ENCODE measurements at regions not wholly inside any gene's neighbourhood (a gene's known extent, or its start where the extent isn't known, plus 50 kb on each side); places are given as distances from the start of the nearest gene placed in this dataset.

- H3K4me1 ChIP-seq (ENCODE audit: insufficient read depth, low read length), result no peaks in the 10 kb centered on the region
- H3K4me3 ChIP-seq (replicated peaks in 1 of 3; ENCODE audit: insufficient read depth in 1 of 3, low read depth in 2 of 3, low read length in 3 of 3), result no peak overlapping the region
- ChIA-PET POLR2A (no interaction called here), CTCF (ENCODE audit: low intra/inter-chr PET ratio, low total read pairs) (no interaction called here)
- peaks cover 10 to 40% of the 10 kb centered on the region in 2 experiments; a peak in 4 of 5 replicates for H3K27me3 ChIP-seq (ENCODE audit: control insufficient read depth in 1 of 2, insufficient read depth in 2 of 2, low read length in 2 of 2)
- no peak for DNase-seq (ENCODE audit: low spot score)
- no peaks in the 10 kb centered on the region for H3K79me2 ChIP-seq (ENCODE audit: insufficient read depth, low read length)
- no TSS peak for BruUV-seq (replicated peaks)
- TF ChIP-seq DNMT1 (CRISPR knock-in tag; IDR thresholded peaks at IDR 0.05), result no peak
- peak; percentile 27; the same call in 1 of the 2 replicates for TF ChIP-seq CTCF (CRISPR knock-in tag; IDR thresholded peaks at IDR 0.05)
- in situ Hi-C loops (cut with HindIII; ENCODE audit: extremely low pct_ligation_motif_present, low pct_unique_long_range_greater_than_20kb), result no loop called here
- no peak overlapping the region for H3K27ac ChIP-seq (ENCODE audit: extremely low read length, insufficient read depth, low read length)
- no peak overlapping the region for H3K9ac ChIP-seq (ENCODE audit: insufficient read depth, low read depth, low read length)
- WGBS (ENCODE audit: low lambda C conversion rate), result 54% methylated on average over 15 of the region's 16 CpGs
- no peak overlapping the region for H3K4me2 ChIP-seq (ENCODE audit: low read depth, low read length)
- no peak overlapping the region for H2AFZ ChIP-seq (ENCODE audit: low read length)
- no peaks in the 10 kb centered on the region for H4K20me1 ChIP-seq (ENCODE audit: insufficient read depth, low read length)
- H3K9me3 ChIP-seq (ENCODE audit: low read length), result no peaks in the 10 kb centered on the region
- intact Hi-C loops (cut with micrococcal nuclease; ENCODE audit: unreplicated experiment), result no loop called here
- no peaks in the 10 kb centered on the region for H3K36me3 ChIP-seq (replicated peaks in 1 of 2; ENCODE audit: control insufficient read depth in 1 of 2, insufficient read depth in 2 of 2, low read length in 2 of 2)
- no peak for FAIRE-seq
- peak; percentile 64 for ATAC-seq
Observed at GRCh38 chr11:116072601-116073410, 568.6 kb upstream of the CADM1 start.

- Histone ChIP-seq H3K27ac (ENCODE audit: extremely low read length, insufficient read depth, low read length) (no peak overlapping the region), H4K20me1 (ENCODE audit: insufficient read depth, low read length) (no peaks in the 10 kb centered on the region), H3K79me2 (ENCODE audit: insufficient read depth, low read length) (no peaks in the 10 kb centered on the region), H3K36me3 (replicated peaks in 1 of 2; ENCODE audit: control insufficient read depth in 1 of 2, insufficient read depth in 2 of 2, low read length in 2 of 2) (no peaks in the 10 kb centered on the region), H3K4me3 (replicated peaks in 1 of 3; ENCODE audit: insufficient read depth in 1 of 3, low read depth in 2 of 3, low read length in 3 of 3) (no peak overlapping the region), H3K27me3 (ENCODE audit: control insufficient read depth in 1 of 2, insufficient read depth in 2 of 2, low read length in 2 of 2) (peaks cover 10 to 40% of the 10 kb centered on the region in 2 experiments; a peak in 4 of 5 replicates), H3K4me2 (ENCODE audit: low read depth, low read length) (no peak overlapping the region), H3K9me3 (ENCODE audit: low read length) (no peaks in the 10 kb centered on the region), H3K9ac (ENCODE audit: insufficient read depth, low read depth, low read length) (no peak overlapping the region), H3K4me1 (ENCODE audit: insufficient read depth, low read length) (no peaks in the 10 kb centered on the region), H2AFZ (ENCODE audit: low read length) (no peak overlapping the region)
- no peak for TF ChIP-seq RARA (CRISPR knock-in tag; IDR thresholded peaks at IDR 0.05)
- TF ChIP-seq KDM2A (CRISPR knock-in tag; IDR thresholded peaks at IDR 0.05; ENCODE audit: borderline replicate concordance, low read depth), result no peak
- TF ChIP-seq SP1 (IDR thresholded peaks at IDR 0.05), result no peak
- no peak for TF ChIP-seq SP1 (CRISPR knock-in tag; IDR thresholded peaks at IDR 0.05)
- no peak for TF ChIP-seq ZNF766 (CRISPR knock-in tag; IDR thresholded peaks at IDR 0.05; ENCODE audit: borderline replicate concordance)
- no peak for TF ChIP-seq ZBED4 (CRISPR knock-in tag; IDR thresholded peaks at IDR 0.05; ENCODE audit: borderline replicate concordance)
- no peak for TF ChIP-seq ESRRA (CRISPR knock-in tag; IDR thresholded peaks at IDR 0.05; ENCODE audit: low read depth)
- TF ChIP-seq ZNF274 (CRISPR knock-in tag; IDR thresholded peaks at IDR 0.05), result no peak
- TF ChIP-seq ZNF251 (CRISPR knock-in tag; IDR thresholded peaks at IDR 0.05), result no peak
- intact Hi-C loops (cut with micrococcal nuclease; ENCODE audit: unreplicated experiment) (no loop called here), in situ Hi-C loops (cut with HindIII; ENCODE audit: extremely low pct_ligation_motif_present, low pct_unique_long_range_greater_than_20kb) (no loop called here)
- ChIA-PET POLR2A (no interaction called here), CTCF (ENCODE audit: low intra/inter-chr PET ratio, low total read pairs) (no interaction called here)
- no TSS peak for BruUV-seq (replicated peaks)
- FAIRE-seq, result no peak
- no peak for DNase-seq (ENCODE audit: low spot score)
- 26% methylated on average over 4 of the region's 4 CpGs for WGBS (ENCODE audit: low lambda C conversion rate)
- ATAC-seq, result no peak
Observed at GRCh38 chr11:116072133-116072532, 567.9 kb upstream of the CADM1 start.

Data from HepG2 (cell line).